T47D (cell line): ENCODE measurements at regions not wholly inside any gene's neighbourhood (a gene's known extent, or its start where the extent isn't known, plus 50 kb on each side); places are given as distances from the start of the nearest gene placed in this dataset.

Experiments used
- DNase-seq, 2 experiments: peaks; one replicate each; pipeline versions ENCODE4 v3.0.0 to v3.0.0-alpha.2; 2011 to 2012; ENCODE audit warnings: low read depth in 1 of 2, low spot score in 1 of 2
- JUND ChIP-seq: IDR thresholded peaks from 2 replicates; pipeline ENCODE4 v1.6.1; 2012; ENCODE audit warnings: low read depth
- in situ Hi-C: cut with HindIII; loops from 2 replicates; pipeline ENCODE4 v1.10.0; 2016; ENCODE audit warnings: low sequenced_read_pairs, low pct_unique_long_range_greater_than_20kb

- in situ Hi-C loops: no loop called here
- TF ChIP-seq JUND: no peak
- DNase-seq: no peak
These were observed 102.9 kb downstream of the PFKFB3 start for GRCh38 chr10:6305401-6306321.

GRCh38 chr10:6306917-6307316 is 104.2 kb downstream of the PFKFB3 start:
- DNase-seq: no peak
- no peak for TF ChIP-seq JUND
- in situ Hi-C loops: no loop called here

- in situ Hi-C loops: no loop called here
- TF ChIP-seq JUND: no peak
These were observed 107.1 kb downstream of the PFKFB3 start for GRCh38 chr10:6309816-6310215.

GRCh38 chr10:6310977-6311376 is 108.2 kb downstream of the PFKFB3 start:
- DNase-seq: no peak
- TF ChIP-seq JUND: no peak
- in situ Hi-C loops: no loop called here

More at GRCh38 chr10:6309816-6310215, 107.1 kb downstream of the PFKFB3 start:
- DNase-seq: no peak

- no peak for DNase-seq
- no peak for TF ChIP-seq JUND
- in situ Hi-C loops: no loop called here
These were observed 109.1 kb downstream of the PFKFB3 start for GRCh38 chr10:6311700-6312330.

GRCh38 chr10:6312636-6313035 is 109.9 kb downstream of the PFKFB3 start:
- TF ChIP-seq JUND: no peak
- in situ Hi-C loops: no loop called here
- DNase-seq: no peak

GRCh38 chr10:6313111-6313895 is 110.6 kb downstream of the PFKFB3 start:
- no peak for DNase-seq
- in situ Hi-C loops: no loop called here
- no peak for TF ChIP-seq JUND

- peak in 1 of 2 experiments; percentile 79 for DNase-seq
- in situ Hi-C loops: no loop called here
- TF ChIP-seq JUND: no peak
These were observed 112.0 kb downstream of the PFKFB3 start for GRCh38 chr10:6314620-6315205.

- in situ Hi-C loops: no loop called here
- no peak for TF ChIP-seq JUND
- no peak for DNase-seq
These were observed 116.4 kb downstream of the PFKFB3 start for GRCh38 chr10:6319119-6319518.

GRCh38 chr10:6320320-6321010 is 117.7 kb downstream of the PFKFB3 start:
- in situ Hi-C loops: no loop called here
- no peak for TF ChIP-seq JUND
- no peak for DNase-seq

GRCh38 chr10:6321880-6322279 is 119.1 kb downstream of the PFKFB3 start:
- in situ Hi-C loops: no loop called here
- no peak for TF ChIP-seq JUND
- no peak for DNase-seq

- DNase-seq: no peak
- TF ChIP-seq JUND: no peak
These were observed 120.1 kb downstream of the PFKFB3 start for GRCh38 chr10:6322805-6323204.

More at GRCh38 chr10:6322805-6323204, 120.1 kb downstream of the PFKFB3 start:
- in situ Hi-C loops: no loop called here
